GM06990 (cell line): ENCODE measurements at regions not wholly inside any gene's neighbourhood (a gene's known extent, or its start where the extent isn't known, plus 50 kb on each side); places are given as distances from the start of the nearest gene placed in this dataset.
"Not testable (repeated sequence)": the region's sequence is repeated elsewhere in the genome, so short reads cannot be mapped to it uniquely, and the experiment has no call there.

Experiments
- DNase-seq: peaks from one replicate; pipeline ENCODE4 v3.0.0-alpha.2; 2011; ENCODE audit not compliant: insufficient read length; ENCODE audit errors: extremely low read depth
- H3K27me3 ChIP-seq: replicated peaks from 2 replicates; pipeline ENCODE4 v1.6.0; 2011; ENCODE audit warnings: low read length; ENCODE audit not compliant: control insufficient read depth, insufficient read depth
- H3K36me3 ChIP-seq: 2 replicates; pipeline ENCODE4 v1.5.1; 2011; ENCODE audit warnings: low read length; ENCODE audit not compliant: control insufficient read depth, insufficient read depth
- H3K4me3 ChIP-seq: replicated peaks from 2 replicates; pipeline ENCODE4 v1.5.1; 2011; ENCODE audit warnings: low read depth, mild to moderate bottlenecking, control low read depth, low read length
- TF ChIP-seq, protein P1 (sequence below): IDR thresholded peaks from 2 replicates; pipeline ENCODE4 v1.5.1; 2011; ENCODE audit warnings: low read length, control low read depth, mild to moderate bottlenecking, inconsistent platforms; ENCODE audit not compliant: insufficient read depth, poor library complexity, severe bottlenecking

DNA sequence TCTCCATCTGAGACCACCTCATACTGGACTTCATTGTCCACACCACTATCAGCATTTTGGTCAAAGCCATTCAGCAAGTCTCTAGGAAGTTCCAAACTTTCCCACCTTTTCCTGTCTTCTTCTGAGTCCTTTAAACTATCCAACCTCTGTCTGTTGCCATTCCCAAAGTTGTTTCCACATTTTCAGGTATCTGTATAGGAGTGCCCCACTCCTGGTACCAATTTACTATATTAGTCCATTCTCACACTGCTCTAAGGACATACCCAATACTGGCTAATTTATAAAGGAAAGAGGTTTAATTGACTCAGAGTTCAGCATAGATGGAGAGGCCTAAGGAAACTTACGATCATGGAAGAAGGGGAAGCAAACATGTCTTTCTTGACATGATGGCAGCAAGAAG, 292.2 kb upstream of the ATXN7L3B start:
- no peak overlapping the region for H3K4me3 ChIP-seq
- TF ChIP-seq, protein P1, sequence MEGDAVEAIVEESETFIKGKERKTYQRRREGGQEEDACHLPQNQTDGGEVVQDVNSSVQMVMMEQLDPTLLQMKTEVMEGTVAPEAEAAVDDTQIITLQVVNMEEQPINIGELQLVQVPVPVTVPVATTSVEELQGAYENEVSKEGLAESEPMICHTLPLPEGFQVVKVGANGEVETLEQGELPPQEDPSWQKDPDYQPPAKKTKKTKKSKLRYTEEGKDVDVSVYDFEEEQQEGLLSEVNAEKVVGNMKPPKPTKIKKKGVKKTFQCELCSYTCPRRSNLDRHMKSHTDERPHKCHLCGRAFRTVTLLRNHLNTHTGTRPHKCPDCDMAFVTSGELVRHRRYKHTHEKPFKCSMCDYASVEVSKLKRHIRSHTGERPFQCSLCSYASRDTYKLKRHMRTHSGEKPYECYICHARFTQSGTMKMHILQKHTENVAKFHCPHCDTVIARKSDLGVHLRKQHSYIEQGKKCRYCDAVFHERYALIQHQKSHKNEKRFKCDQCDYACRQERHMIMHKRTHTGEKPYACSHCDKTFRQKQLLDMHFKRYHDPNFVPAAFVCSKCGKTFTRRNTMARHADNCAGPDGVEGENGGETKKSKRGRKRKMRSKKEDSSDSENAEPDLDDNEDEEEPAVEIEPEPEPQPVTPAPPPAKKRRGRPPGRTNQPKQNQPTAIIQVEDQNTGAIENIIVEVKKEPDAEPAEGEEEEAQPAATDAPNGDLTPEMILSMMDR: no peak
- no peaks in the 10 kb centered on the region for H3K36me3 ChIP-seq
- no peaks in the 10 kb centered on the region for H3K27me3 ChIP-seq
- no peak for DNase-seq

DNA sequence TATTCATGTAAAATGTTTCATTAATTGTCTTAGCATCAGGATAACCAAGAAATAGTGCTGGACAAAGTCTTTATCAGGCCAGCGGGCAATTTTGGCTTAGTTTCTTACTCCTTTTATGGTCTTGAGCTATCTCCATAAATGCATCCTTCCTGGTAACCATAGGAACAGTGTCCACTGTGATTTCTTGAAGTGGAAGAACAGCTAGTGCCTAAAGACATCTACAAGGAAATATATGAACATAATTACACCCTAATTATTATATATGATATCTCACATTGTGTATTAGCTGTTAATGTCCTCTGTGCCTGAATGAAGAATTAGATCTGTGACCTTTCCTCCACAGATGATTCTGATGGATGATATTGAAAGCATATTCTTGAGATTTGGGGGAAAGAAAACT, 286.7 kb upstream of the ATXN7L3B start:
- H3K4me3 ChIP-seq: no peak overlapping the region
- H3K36me3 ChIP-seq: no peaks in the 10 kb centered on the region
- TF ChIP-seq, protein P1: no peak
- H3K27me3 ChIP-seq: no peaks in the 10 kb centered on the region
- DNase-seq: no peak

DNA sequence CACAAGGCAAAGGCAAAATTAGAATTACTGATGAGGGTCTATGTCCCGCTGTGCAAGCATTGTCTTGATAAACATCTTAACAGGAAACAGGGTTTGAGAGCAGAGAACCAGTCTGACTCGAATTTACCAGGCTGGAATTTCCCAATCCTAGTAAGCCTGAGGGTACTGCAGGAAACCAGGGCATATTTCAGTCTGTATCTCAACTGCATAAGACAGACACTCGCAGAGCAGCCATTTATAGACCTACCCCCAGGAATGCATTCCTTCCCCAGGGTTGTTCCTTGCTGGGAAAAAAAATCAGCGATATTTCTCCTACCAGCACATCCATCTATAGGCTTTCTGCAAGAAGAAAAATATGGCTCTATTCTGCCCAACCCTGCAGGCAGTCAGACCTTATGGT, 283.8 kb upstream of the ATXN7L3B start:
- not testable (repeated sequence) for H3K4me3 ChIP-seq, H3K27me3 ChIP-seq, DNase-seq, H3K36me3 ChIP-seq

DNA sequence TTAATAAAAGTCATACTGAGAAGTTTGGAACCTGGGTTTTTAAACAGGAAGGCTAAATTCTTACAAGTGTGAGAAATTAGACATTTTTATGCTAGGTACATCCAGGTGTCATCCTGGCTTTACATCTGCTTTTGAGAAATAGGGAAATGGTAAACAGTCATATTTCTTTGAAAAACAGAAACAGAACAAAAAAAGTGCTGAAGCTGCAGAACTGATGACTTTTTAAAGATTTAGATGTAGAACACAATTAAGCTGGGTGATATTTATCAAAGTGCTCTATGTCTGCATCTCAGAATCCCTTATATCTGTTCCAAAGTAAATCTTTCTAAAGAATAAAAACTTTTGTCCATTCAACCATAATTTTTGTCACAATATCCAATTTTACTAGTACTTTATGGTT, 282.9 kb upstream of the ATXN7L3B start:
- Histone ChIP-seq H3K4me3 (no peak overlapping the region), H3K36me3 (no peaks in the 10 kb centered on the region), H3K27me3 (no peaks in the 10 kb centered on the region)
- TF ChIP-seq, protein P1: no peak
- DNase-seq: no peak

DNA sequence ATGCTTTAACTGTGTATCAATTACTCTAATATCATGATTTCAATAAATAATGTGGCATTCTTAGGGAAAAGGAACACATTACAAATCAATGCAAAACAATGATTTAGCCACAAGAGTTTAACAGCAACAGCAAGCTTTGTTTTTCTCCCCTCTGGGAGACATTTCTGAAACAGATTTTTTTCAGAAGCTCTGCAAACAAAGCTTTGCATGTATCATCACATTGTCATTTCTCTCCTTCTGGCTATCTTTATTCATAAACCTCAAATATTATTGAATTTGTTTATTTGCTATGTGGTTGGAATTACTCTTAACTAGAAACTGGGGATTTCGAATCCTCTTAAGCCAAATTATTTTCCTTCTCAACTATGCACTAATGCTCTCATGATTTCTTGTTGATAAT, 278.4 kb upstream of the ATXN7L3B start:
- TF ChIP-seq, protein P1: no peak

DNA sequence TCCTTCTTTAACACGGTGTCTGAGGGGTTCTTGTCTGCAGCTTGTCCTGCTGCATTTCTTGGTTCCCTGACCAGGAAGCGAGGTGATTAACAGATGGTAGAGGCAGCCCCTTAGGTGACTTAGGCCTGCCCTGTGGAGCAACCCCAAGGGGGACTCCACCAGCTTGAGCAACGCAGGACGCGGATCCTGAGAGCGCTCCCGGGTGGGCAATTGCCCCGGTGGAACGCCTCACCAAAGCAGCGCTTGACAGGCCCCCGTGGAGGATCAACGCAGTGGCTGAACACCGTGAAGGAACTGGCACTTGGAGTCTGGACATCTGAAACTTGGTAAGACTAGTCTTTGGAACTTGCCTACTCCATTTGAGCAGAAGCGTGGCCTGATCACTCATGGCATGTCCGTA, 272.9 kb upstream of the ATXN7L3B start:
- no peaks in the 10 kb centered on the region for H3K27me3 ChIP-seq
- DNase-seq: no peak
- TF ChIP-seq, protein P1: no peak
- H3K4me3 ChIP-seq: no peak overlapping the region
- H3K36me3 ChIP-seq: no peaks in the 10 kb centered on the region

More for the DNA sequence above, 278.4 kb upstream of the ATXN7L3B start:
- Histone ChIP-seq H3K27me3 (no peaks in the 10 kb centered on the region), H3K36me3 (no peaks in the 10 kb centered on the region), H3K4me3 (no peak overlapping the region)
- no peak for DNase-seq

DNA sequence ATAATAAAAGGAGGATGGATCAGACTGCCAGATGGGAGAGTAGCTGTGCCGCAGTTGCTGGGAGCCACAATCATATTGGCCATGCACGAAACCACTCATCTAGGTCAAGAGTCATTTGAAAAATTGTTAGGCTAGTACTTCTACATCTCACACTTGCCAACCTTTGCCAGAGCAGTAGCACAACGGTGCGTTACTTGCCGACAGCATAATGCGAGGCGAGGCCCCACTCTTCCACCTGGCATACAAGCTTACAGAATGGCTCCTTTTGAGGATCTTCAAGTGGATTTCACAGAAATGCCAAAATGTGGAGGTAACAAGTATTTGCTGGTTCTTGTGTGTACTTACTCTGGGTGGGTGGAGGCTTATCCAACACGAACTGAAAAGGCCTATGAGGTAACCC, 268.3 kb upstream of the ATXN7L3B start:
- not testable (repeated sequence) for H3K27me3 ChIP-seq, H3K4me3 ChIP-seq, H3K36me3 ChIP-seq, DNase-seq
